ENCODE measurements at regions not wholly inside any gene's neighbourhood (a gene's known extent, or its start where the extent isn't known, plus 50 kb on each side); places are given as distances from the start of the nearest gene placed in this dataset.
"Not testable (repeated sequence)": the region's sequence is repeated elsewhere in the genome, so short reads cannot be mapped to it uniquely, and the experiment has no call there.

- no peak for DNase-seq (ENCODE audit: low spot score in 2 of 2)
- Histone ChIP-seq H3K9me3 (no peaks in the 10 kb centered on the region), H3K27me3 (no peaks in the 10 kb centered on the region), H3K27ac (no peak overlapping the region), H3K36me3 (no peaks in the 10 kb centered on the region), H3K4me1 (no peaks in the 10 kb centered on the region), H3K4me3 (no peak overlapping the region)
- TF ChIP-seq, protein P1, sequence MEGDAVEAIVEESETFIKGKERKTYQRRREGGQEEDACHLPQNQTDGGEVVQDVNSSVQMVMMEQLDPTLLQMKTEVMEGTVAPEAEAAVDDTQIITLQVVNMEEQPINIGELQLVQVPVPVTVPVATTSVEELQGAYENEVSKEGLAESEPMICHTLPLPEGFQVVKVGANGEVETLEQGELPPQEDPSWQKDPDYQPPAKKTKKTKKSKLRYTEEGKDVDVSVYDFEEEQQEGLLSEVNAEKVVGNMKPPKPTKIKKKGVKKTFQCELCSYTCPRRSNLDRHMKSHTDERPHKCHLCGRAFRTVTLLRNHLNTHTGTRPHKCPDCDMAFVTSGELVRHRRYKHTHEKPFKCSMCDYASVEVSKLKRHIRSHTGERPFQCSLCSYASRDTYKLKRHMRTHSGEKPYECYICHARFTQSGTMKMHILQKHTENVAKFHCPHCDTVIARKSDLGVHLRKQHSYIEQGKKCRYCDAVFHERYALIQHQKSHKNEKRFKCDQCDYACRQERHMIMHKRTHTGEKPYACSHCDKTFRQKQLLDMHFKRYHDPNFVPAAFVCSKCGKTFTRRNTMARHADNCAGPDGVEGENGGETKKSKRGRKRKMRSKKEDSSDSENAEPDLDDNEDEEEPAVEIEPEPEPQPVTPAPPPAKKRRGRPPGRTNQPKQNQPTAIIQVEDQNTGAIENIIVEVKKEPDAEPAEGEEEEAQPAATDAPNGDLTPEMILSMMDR (IDR thresholded peaks at IDR 0.05) = no peak
- intact Hi-C loops (cut with DNase I) = no loop called here
Observed at GRCh38 chr4:111417521-111417920, 727.7 kb upstream of the FAM241A start.

DNA sequence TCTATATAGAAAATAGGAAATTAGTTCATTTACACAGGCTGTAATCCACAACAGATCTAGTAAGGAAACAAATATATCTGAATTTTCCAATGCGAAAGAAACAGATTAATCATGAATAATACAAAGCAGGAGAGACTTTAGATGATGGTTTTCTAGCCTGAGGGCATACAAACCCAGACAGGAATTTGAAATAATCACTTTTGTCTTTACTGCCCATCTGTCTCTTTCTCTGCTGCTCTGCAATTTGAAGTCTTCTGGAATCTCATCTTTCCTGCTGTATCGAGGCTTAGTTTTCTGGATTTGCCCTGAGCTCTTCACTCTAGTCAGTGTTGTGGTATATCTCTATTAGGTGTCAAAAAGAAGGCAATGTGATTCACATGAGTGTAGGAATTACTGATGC, 711.8 kb upstream of the FAM241A start:
- H3K9me3 ChIP-seq = no peaks in the 10 kb centered on the region
- intact Hi-C loops (cut with DNase I) = no loop called here
- no peaks in the 10 kb centered on the region for H3K36me3 ChIP-seq
- no peak overlapping the region for H3K27ac ChIP-seq
- TF ChIP-seq, protein P1 (IDR thresholded peaks at IDR 0.05) = no peak
- no peaks in the 10 kb centered on the region for H3K4me1 ChIP-seq
- no peaks in the 10 kb centered on the region for H3K27me3 ChIP-seq
- H3K4me3 ChIP-seq = no peak overlapping the region
- DNase-seq (ENCODE audit: low spot score in 2 of 2) = no peak

DNA sequence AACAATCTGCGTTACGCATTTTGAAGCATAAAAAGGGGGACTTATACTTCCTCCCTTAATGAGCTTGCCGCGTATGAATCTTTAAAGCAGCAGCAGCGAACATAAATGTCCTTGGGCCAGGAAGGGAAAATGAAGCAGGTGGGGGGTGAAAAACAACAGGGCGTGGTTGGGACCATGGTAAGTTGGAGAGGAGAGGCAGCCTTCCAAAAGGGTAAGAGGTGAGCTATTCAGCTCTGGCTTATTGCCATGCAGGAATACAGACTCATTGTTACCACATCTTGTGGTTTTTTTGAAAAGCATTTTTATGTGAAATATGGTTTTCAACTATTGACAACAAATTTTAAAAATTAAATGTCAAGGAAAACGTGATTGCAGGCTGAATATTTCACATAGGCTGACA, 710.7 kb upstream of the FAM241A start:
- H3K9me3 ChIP-seq = no peaks in the 10 kb centered on the region
- no peaks in the 10 kb centered on the region for H3K27me3 ChIP-seq
- no peaks in the 10 kb centered on the region for H3K4me1 ChIP-seq
- intact Hi-C loops (cut with DNase I) = no loop called here
- no peak overlapping the region for H3K4me3 ChIP-seq
- H3K27ac ChIP-seq = no peak overlapping the region
- no peaks in the 10 kb centered on the region for H3K36me3 ChIP-seq
- TF ChIP-seq, protein P1 (IDR thresholded peaks at IDR 0.05) = no peak
- DNase-seq (ENCODE audit: low spot score in 2 of 2) = no peak

DNA sequence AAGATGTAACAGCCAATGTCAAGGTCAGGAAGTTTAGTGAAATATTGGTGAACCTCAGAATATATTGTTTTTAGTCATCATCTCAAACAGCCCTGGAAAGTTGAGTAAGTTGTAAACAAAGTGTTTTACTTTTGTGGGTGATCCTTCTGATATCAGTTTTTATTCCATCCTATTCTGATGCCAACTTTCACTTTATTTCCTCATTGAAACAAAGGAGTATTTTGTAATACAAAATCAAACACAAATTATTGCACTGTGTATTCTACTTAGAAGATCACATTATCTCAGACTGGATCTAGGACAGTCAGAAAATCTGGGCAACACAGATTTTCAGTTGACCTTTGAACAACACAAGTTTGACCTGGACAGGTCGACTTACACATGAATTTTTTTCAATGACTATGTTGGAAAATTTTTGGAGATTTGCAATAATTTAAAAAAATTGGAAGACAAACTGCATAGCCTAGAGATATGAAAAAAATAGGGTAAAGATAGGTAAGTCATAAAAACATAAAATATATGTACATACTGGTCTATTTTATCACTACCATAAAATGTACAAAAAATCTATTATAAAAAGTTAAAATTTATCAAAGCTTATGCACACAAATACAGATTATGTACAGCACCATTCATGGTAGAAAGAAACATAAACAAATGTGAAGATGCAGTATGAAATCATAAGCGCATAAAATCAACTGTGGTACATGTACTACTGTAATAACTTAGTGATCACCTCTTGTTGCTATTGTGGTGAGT, 709.1 kb upstream of the FAM241A start:
- no peaks in the 10 kb centered on the region for H3K27me3 ChIP-seq
- TF ChIP-seq, protein P1 (IDR thresholded peaks at IDR 0.05) = no peak
- H3K9me3 ChIP-seq = no peaks in the 10 kb centered on the region
- no peak for DNase-seq (ENCODE audit: low spot score in 2 of 2)
- no peak overlapping the region for H3K27ac ChIP-seq
- H3K36me3 ChIP-seq = no peaks in the 10 kb centered on the region
- intact Hi-C loops (cut with DNase I) = no loop called here
- H3K4me3 ChIP-seq = no peak overlapping the region
- no peaks in the 10 kb centered on the region for H3K4me1 ChIP-seq

DNA sequence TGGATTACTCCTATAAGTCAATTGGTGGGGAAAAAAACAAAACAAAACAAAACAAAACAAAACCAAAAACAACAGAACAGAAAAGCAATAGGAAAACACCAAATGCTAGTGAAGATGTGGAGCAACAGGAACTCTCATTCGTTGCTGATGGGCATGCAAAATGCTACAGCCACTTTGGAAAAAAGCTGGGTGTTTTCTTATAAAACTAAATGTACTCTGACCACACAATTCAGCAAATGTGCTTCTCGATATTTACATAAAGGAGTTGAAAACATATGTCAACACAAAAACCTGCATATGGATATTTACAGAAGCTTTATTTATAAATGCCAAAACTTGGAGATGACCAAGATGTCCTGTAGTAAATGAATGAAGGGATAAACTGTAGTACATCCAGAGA, 703.6 kb upstream of the FAM241A start:
- Histone ChIP-seq H3K4me1 (no peaks in the 10 kb centered on the region), H3K27me3 (no peaks in the 10 kb centered on the region), H3K36me3 (no peaks in the 10 kb centered on the region), H3K9me3 (no peaks in the 10 kb centered on the region), H3K27ac (no peak overlapping the region), H3K4me3 (no peak overlapping the region)
- TF ChIP-seq, protein P1 (IDR thresholded peaks at IDR 0.05) = no peak
- DNase-seq (ENCODE audit: low spot score in 2 of 2) = no peak
- intact Hi-C loops (cut with DNase I) = no loop called here

GRCh38 chr4:111444836-111445235, 700.4 kb upstream of the FAM241A start:
- H3K9me3 ChIP-seq; H3K4me3 ChIP-seq; intact Hi-C loops (cut with DNase I); H3K27me3 ChIP-seq; H3K4me1 ChIP-seq; H3K27ac ChIP-seq; H3K36me3 ChIP-seq; DNase-seq (ENCODE audit: low spot score in 2 of 2): not testable (repeated sequence)
